Ovary (tissue), 7 donors: ENCODE measurements at regions not wholly inside any gene's neighbourhood (a gene's known extent, or its start where the extent isn't known, plus 50 kb on each side); places are given as distances from the start of the nearest gene placed in this dataset.

ENCODE experiments used
- DNase-seq, 5 donors: peaks; one replicate each; pipeline ENCODE4 v3.0.0-alpha.2; 2019 to 2020
- H3K27ac ChIP-seq, 2 donors: fragments of 200-600 bp; one replicate each; pipeline versions ENCODE4 v1.5.1 to v1.8.0; 2019 to 2022
- H3K27me3 ChIP-seq: fragments of 200-600 bp; one replicate; pipeline ENCODE4 v1.8.0; 2022
- H3K36me3 ChIP-seq: fragments of 200-600 bp; sonication (generic); one replicate; pipeline ENCODE4 v1.5.1; 2019
- H3K4me1 ChIP-seq: one replicate; pipeline ENCODE4 v1.8.1; 2013; ENCODE audit warnings: mild to moderate bottlenecking, moderate library complexity; ENCODE audit not compliant: insufficient read depth
- H3K4me3 ChIP-seq: fragments of 200-600 bp; sonication (generic); one replicate; pipeline ENCODE4 v1.5.1; 2017
- H3K9me3 ChIP-seq, 2 donors: fragments of 200-600 bp in 1 of 2; sonication (generic) in 1 of 2; one replicate each; pipeline versions ENCODE4 v1.5.1 to v1.8.1; 2013 to 2019; ENCODE audit warnings: mild to moderate bottlenecking in 1 of 2, moderate library complexity in 1 of 2
- EP300 ChIP-seq: sonication (generic); formaldehyde crosslinking; IDR thresholded peaks from one replicate; pipeline ENCODE4 v1.6.1; 2017; ENCODE audit warnings: antibody characterized with exemption
- POLR2A ChIP-seq: fragments of 450-650 bp; IDR thresholded peaks from one replicate; pipeline ENCODE4 v1.6.1; 2017; ENCODE audit warnings: antibody characterized with exemption, mild to moderate bottlenecking, moderate library complexity
- WGBS, 3 donors: extraction: QIAGEN DNeasy Blood & Tissue Kit in 1 of 3; methylation state at CpG; one replicate each; pipeline versions ENCODE4 v1.1.5 to v1.1.7; 2013 to 2017; 5-methylcytosine and 5-hydroxymethylcytosine counted together
- intact Hi-C, 4 donors: fragments of 100-400 bp; cut with DNase I; formaldehyde crosslinking; loops; one replicate each; pipeline versions ENCODE4 v1.11.0 to v1.15.1; 2022 to 2023
- TF ChIP-seq, protein P1 (sequence below), 3 donors: fragments of 450-650 bp in 2 of 3; fragments of 200-600 bp in 1 of 3; IDR thresholded peaks; one replicate each; pipeline versions ENCODE4 v1.5.1 to v1.8.0; 2016 to 2022; ENCODE audit warnings: antibody characterized with exemption in 3 of 3, mild to moderate bottlenecking in 1 of 3
- donor health status: DM: no; HTN: no; CAD: no; lungs with moderate emphysema.
- donor health status: DM: no; HTN: no; CAD: no.
- donor health status: Bipolar disorder and iron deficiency.
- donor health status: DM: no; HTN: no; CAD: no.
- donor health status: DM: yes; HTN: yes; CAD: no.

DNA sequence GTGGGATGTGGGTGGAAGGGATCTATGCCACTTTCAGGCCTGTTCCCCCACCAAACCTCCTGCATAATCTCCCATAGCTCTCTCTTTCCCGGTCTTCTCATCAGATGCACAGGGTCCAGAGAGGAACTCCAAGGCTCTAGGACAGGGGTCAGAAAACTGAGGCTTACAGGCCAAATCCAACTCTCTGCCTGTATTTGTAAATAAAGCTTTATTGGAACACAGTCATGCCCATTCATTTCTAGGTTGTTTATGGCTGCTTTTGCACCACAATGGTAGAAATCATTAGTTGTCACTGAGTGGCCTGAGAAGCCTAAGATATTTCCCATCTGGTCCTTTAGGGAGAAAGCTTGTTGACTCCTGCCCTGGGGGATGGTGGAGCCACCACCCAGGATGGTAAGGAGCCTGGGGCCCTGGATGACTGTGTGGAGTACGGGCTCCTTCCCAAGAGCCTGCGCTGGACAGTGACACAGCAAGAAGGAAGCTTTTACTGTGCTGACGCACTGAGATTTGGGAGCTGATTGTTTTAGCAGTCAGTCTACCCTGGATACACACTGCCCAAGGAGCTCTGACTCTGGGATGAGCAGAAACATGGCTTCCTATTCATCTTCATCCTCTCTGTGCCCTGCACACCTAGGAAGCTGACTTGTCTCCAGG lies 64.0 kb upstream of the RAPGEF1 start:
- H3K27me3 ChIP-seq: no peaks in the 10 kb centered on the region
- intact Hi-C loops: no loop called here

DNA sequence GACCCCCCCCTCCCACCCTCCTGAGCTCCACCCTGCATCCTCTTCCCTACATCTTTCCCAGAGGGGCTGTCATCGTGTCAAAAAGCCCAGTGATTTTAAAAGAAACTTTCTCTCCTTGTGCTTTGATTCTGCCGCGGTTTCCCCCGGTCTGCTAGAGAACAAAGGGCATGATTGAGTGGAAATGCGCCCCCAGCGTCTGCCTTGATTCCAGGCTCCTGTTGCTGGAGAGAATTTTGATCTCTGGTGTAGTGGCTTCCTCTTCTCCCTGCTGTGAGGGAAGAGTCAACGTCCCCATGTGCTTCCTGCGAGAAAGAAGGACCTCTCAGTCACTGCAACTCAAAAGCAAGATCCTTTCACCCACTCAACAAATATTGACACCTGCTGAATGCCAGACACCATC lies 61.9 kb upstream of the RAPGEF1 start:
- intact Hi-C loops: no loop called here
- no peak overlapping the region for H3K4me3 ChIP-seq
- no peak for DNase-seq
- no peaks in the 10 kb centered on the region for H3K4me1 ChIP-seq
- H3K9me3 ChIP-seq: no peaks in the 10 kb centered on the region
- WGBS, 3 donors: 31 to 40% (median 37%) methylated on average over 8 of the region's 8 CpGs
- no peaks in the 10 kb centered on the region for H3K36me3 ChIP-seq
- no peak overlapping the region for H3K27ac ChIP-seq
- no peak for TF ChIP-seq EP300
- TF ChIP-seq, protein P1, sequence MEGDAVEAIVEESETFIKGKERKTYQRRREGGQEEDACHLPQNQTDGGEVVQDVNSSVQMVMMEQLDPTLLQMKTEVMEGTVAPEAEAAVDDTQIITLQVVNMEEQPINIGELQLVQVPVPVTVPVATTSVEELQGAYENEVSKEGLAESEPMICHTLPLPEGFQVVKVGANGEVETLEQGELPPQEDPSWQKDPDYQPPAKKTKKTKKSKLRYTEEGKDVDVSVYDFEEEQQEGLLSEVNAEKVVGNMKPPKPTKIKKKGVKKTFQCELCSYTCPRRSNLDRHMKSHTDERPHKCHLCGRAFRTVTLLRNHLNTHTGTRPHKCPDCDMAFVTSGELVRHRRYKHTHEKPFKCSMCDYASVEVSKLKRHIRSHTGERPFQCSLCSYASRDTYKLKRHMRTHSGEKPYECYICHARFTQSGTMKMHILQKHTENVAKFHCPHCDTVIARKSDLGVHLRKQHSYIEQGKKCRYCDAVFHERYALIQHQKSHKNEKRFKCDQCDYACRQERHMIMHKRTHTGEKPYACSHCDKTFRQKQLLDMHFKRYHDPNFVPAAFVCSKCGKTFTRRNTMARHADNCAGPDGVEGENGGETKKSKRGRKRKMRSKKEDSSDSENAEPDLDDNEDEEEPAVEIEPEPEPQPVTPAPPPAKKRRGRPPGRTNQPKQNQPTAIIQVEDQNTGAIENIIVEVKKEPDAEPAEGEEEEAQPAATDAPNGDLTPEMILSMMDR (IDR thresholded peaks at IDR 0.05): no peak
- TF ChIP-seq POLR2A: no peak
- H3K27me3 ChIP-seq: no peaks in the 10 kb centered on the region

More for the DNA sequence above, 64.0 kb upstream of the RAPGEF1 start:
- DNase-seq: no peak
- Histone ChIP-seq H3K4me1 (no peaks in the 10 kb centered on the region), H3K9me3 (no peaks in the 10 kb centered on the region), H3K27ac (no peak overlapping the region), H3K36me3 (no peaks in the 10 kb centered on the region), H3K4me3 (no peak overlapping the region)
- TF ChIP-seq POLR2A (no peak), EP300 (no peak)
- TF ChIP-seq, protein P1 (IDR thresholded peaks at IDR 0.05): no peak
- WGBS, 3 donors: 77 to 89% (median 82%) methylated on average over 4 of the region's 4 CpGs

- no peak for DNase-seq
- H3K27me3 ChIP-seq: no peaks in the 10 kb centered on the region
- H3K4me1 ChIP-seq: no peaks in the 10 kb centered on the region
- no peak overlapping the region for H3K27ac ChIP-seq
- TF ChIP-seq POLR2A (no peak), EP300 (no peak)
- TF ChIP-seq, protein P1 (IDR thresholded peaks at IDR 0.05): no peak
- H3K4me3 ChIP-seq: no peak overlapping the region
- intact Hi-C loops: no loop called here
- whole genome bisulfite sequencing, 3 donors: 38 to 53% (median 43%) methylated on average over 2 of the region's 2 CpGs
- no peaks in the 10 kb centered on the region for H3K36me3 ChIP-seq
- H3K9me3 ChIP-seq: no peaks in the 10 kb centered on the region
These were observed 61.0 kb upstream of the RAPGEF1 start for GRCh38 chr9:131800843-131801242.

- no peak for TF ChIP-seq EP300
- TF ChIP-seq, protein P1 (IDR thresholded peaks at IDR 0.05): no peak
- no peak for TF ChIP-seq POLR2A
- no peak for DNase-seq
- Histone ChIP-seq H3K36me3 (no peaks in the 10 kb centered on the region), H3K9me3 (no peaks in the 10 kb centered on the region), H3K27ac (no peak overlapping the region), H3K27me3 (no peaks in the 10 kb centered on the region), H3K4me3 (no peak overlapping the region), H3K4me1 (no peaks in the 10 kb centered on the region)
- WGBS, 3 donors: 51 to 61% (median 54%) methylated on average over 2 of the region's 2 CpGs
- intact Hi-C loops: no loop called here
These were observed 60.5 kb upstream of the RAPGEF1 start for GRCh38 chr9:131800366-131800765.
